Activated naive CD4-positive, alpha-beta T cell treated with anti-CD3 and anti-CD28 coated beads for 36 hours (primary cell): ENCODE measurements at regions not wholly inside any gene's neighbourhood (a gene's known extent, or its start where the extent isn't known, plus 50 kb on each side); places are given as distances from the start of the nearest gene placed in this dataset.

ENCODE experiments used
- CTCF ChIA-PET: fragments of 350-600 bp; sonication (Branson Sonifier 250); formaldehyde crosslinking; loops from one replicate; lab custom pipeline; 2021; ENCODE audit warnings: antibody characterized with exemption; lab: Charles Lee
- DNase-seq: peaks from one replicate; pipeline ENCODE4 v3.0.0-alpha.2; 2020
- H3K27ac Mint-ChIP-seq: one replicate; pipeline ENCODE4 v1.8.0; 2021; ENCODE audit warnings: mild to moderate bottlenecking, mixed read lengths
- H3K27me3 Mint-ChIP-seq: one replicate; pipeline ENCODE4 v1.8.0; 2021; ENCODE audit warnings: low read depth, mixed read lengths
- H3K36me3 Mint-ChIP-seq: one replicate; pipeline ENCODE4 v1.8.0; 2021; ENCODE audit warnings: low read depth, mixed read lengths
- H3K4me1 Mint-ChIP-seq: one replicate; pipeline ENCODE4 v1.8.0; 2021; ENCODE audit warnings: low read depth, mixed read lengths
- H3K4me3 Mint-ChIP-seq: one replicate; pipeline ENCODE4 v1.8.0; 2021; ENCODE audit warnings: mild to moderate bottlenecking, moderate library complexity, mixed read lengths
- H3K9me3 Mint-ChIP-seq: one replicate; pipeline ENCODE4 v1.8.0; 2021; ENCODE audit warnings: mixed read lengths
- intact Hi-C: fragments of 100-400 bp; cut with micrococcal nuclease; formaldehyde crosslinking; loops from one replicate; pipeline ENCODE4 v1.15.1; 2023

GRCh38 chr9:108088916-108089315 is 599.3 kb upstream of the KLF4 start:
- H3K4me3 Mint-ChIP-seq = no peak overlapping the region
- peaks cover 7% of the 10 kb centered on the region for H3K9me3 Mint-ChIP-seq
- H3K27ac Mint-ChIP-seq = no peak overlapping the region
- intact Hi-C loops = no loop called here
- no peak for DNase-seq
- H3K4me1 Mint-ChIP-seq = no peaks in the 10 kb centered on the region
- H3K36me3 Mint-ChIP-seq = no peaks in the 10 kb centered on the region
- CTCF ChIA-PET = no interaction called here
- H3K27me3 Mint-ChIP-seq = no peaks in the 10 kb centered on the region

GRCh38 chr9:108087781-108088180 is 598.2 kb upstream of the KLF4 start:
- H3K4me1 Mint-ChIP-seq = no peaks in the 10 kb centered on the region
- no peaks in the 10 kb centered on the region for H3K36me3 Mint-ChIP-seq
- H3K27ac Mint-ChIP-seq = no peak overlapping the region
- no peak for DNase-seq
- H3K9me3 Mint-ChIP-seq = peaks cover 12% of the 10 kb centered on the region
- no peaks in the 10 kb centered on the region for H3K27me3 Mint-ChIP-seq
- intact Hi-C loops = no loop called here
- CTCF ChIA-PET = interaction anchor here (0.6 kb wide), 1 partner anchor 341 kb away, joined by 3 read pairs; no protein-coding TSS in a partner anchor
- H3K4me3 Mint-ChIP-seq = no peak overlapping the region

GRCh38 chr9:108086624-108087023 is 597.1 kb upstream of the KLF4 start:
- intact Hi-C loops = no loop called here
- Mint-ChIP-seq H3K36me3 (no peaks in the 10 kb centered on the region), H3K27ac (no peak overlapping the region), H3K4me3 (no peak overlapping the region), H3K27me3 (no peaks in the 10 kb centered on the region), H3K4me1 (no peaks in the 10 kb centered on the region), H3K9me3 (peaks cover 12% of the 10 kb centered on the region)
- CTCF ChIA-PET = no interaction called here
- DNase-seq = no peak

GRCh38 chr9:108085294-108085693 is 595.7 kb upstream of the KLF4 start:
- no peaks in the 10 kb centered on the region for H3K36me3 Mint-ChIP-seq
- CTCF ChIA-PET = no interaction called here
- H3K9me3 Mint-ChIP-seq = peaks cover 8% of the 10 kb centered on the region
- H3K4me3 Mint-ChIP-seq = no peak overlapping the region
- H3K27me3 Mint-ChIP-seq = no peaks in the 10 kb centered on the region
- H3K4me1 Mint-ChIP-seq = no peaks in the 10 kb centered on the region
- no peak for DNase-seq
- intact Hi-C loops = no loop called here
- H3K27ac Mint-ChIP-seq = no peak overlapping the region

- CTCF ChIA-PET = no interaction called here
- DNase-seq = no peak
- H3K27ac Mint-ChIP-seq = no peak overlapping the region
- H3K4me1 Mint-ChIP-seq = no peaks in the 10 kb centered on the region
- H3K4me3 Mint-ChIP-seq = no peak overlapping the region
- H3K36me3 Mint-ChIP-seq = no peaks in the 10 kb centered on the region
- H3K27me3 Mint-ChIP-seq = no peaks in the 10 kb centered on the region
- peaks cover 8% of the 10 kb centered on the region for H3K9me3 Mint-ChIP-seq
- intact Hi-C loops = no loop called here
These were observed 594.3 kb upstream of the KLF4 start for GRCh38 chr9:108083796-108084352.

GRCh38 chr9:108083160-108083750 is 593.7 kb upstream of the KLF4 start:
- intact Hi-C loops = no loop called here
- Mint-ChIP-seq H3K27me3 (no peaks in the 10 kb centered on the region), H3K27ac (no peak overlapping the region), H3K9me3 (peaks cover 10% of the 10 kb centered on the region), H3K36me3 (no peaks in the 10 kb centered on the region), H3K4me1 (no peaks in the 10 kb centered on the region), H3K4me3 (no peak overlapping the region)
- CTCF ChIA-PET = no interaction called here
- no peak for DNase-seq

DNA sequence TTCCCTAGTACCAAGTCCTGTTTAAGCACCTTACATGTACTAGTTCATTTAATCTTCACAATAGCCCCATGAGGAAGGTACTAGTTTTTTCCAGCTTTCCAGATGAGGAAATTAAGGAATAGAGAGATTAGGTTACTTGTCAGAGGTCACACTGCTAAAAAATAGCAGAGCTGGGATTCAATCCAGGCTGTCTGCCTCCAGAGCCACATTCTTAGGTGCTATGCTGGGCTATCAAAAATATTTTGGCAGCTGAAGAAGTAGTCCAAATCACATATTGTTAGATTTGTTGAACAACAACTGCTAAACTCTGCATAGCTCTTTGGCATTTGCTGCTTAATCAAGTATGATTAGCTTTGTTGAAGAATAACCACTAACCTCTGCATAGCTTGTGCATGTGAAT is 591.5 kb upstream of the KLF4 start:
- H3K36me3 Mint-ChIP-seq = no peaks in the 10 kb centered on the region
- CTCF ChIA-PET = no interaction called here
- DNase-seq = no peak
- no peaks in the 10 kb centered on the region for H3K27me3 Mint-ChIP-seq
- intact Hi-C loops = no loop called here
- H3K4me3 Mint-ChIP-seq = no peak overlapping the region
- H3K9me3 Mint-ChIP-seq = peaks cover 14% of the 10 kb centered on the region
- no peaks in the 10 kb centered on the region for H3K4me1 Mint-ChIP-seq
- H3K27ac Mint-ChIP-seq = no peak overlapping the region

DNA sequence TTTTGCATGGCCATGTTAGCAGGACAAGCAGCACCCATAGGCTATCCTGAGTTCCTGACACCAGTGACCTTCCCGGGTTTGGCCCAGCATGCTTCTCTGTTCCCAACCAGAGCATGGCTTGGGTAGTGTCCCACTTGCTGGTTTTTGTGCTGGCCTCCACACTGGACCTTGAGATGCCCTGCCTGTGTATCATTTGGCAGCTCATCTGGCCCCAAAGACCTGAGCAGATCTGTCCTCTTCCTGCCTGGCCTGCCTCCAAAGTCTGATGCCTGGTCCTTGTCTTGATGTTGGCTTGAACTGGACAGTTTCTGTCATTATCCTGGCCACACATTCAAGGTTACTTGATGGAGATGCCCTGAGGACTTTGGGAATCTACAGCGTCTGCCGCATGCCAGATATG is 590.7 kb upstream of the KLF4 start:
- Mint-ChIP-seq H3K27ac (no peak overlapping the region), H3K9me3 (peaks cover 11% of the 10 kb centered on the region), H3K4me3 (no peak overlapping the region), H3K27me3 (no peaks in the 10 kb centered on the region), H3K4me1 (no peaks in the 10 kb centered on the region), H3K36me3 (no peaks in the 10 kb centered on the region)
- CTCF ChIA-PET = no interaction called here
- no peak for DNase-seq
- intact Hi-C loops = no loop called here

DNA sequence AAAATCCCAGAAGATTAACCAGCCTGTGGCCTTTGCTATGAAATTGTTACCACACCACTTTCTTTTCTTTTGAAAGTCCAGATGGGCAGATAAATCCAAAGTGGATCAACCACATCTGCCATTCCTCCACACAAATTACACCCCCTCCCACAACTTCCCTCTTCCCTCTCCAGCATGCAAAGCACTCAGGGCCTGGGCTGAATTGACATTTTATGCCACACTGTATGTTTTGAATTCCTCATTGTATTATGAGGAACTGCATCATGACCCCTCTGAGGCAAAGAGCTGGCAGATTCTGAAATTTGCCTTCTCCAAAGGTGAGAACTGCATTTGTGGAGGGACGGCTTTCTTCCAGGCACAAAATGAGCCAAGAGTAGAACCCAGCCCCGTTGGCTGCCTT is 589.2 kb upstream of the KLF4 start:
- H3K9me3 Mint-ChIP-seq = peaks cover 10% of the 10 kb centered on the region
- H3K27ac Mint-ChIP-seq = no peak overlapping the region
- H3K4me1 Mint-ChIP-seq = no peaks in the 10 kb centered on the region
- CTCF ChIA-PET = no interaction called here
- no peaks in the 10 kb centered on the region for H3K36me3 Mint-ChIP-seq
- no peak overlapping the region for H3K4me3 Mint-ChIP-seq
- intact Hi-C loops = no loop called here
- no peaks in the 10 kb centered on the region for H3K27me3 Mint-ChIP-seq
- DNase-seq = no peak

DNA sequence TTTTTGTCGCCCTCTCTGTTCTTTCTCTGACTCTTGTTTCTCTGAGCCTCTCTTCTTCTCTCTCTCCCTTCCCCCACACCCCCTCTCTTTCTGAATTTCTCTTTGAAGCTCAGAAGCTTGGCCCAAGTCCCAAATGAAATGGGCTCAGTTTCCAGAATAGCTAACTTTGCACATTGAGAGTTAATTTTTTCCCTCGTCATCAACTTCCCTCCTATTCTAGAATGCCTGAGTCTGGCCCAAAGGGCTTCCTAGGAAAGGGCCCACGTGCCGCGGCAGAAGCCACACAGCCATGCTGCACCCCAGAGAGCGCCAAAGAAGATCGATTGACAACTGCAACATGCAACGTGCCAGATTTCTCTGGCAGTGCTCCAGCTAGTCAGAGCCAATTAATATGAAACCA is 588.8 kb upstream of the KLF4 start:
- intact Hi-C loops = no loop called here
- no peaks in the 10 kb centered on the region for H3K4me1 Mint-ChIP-seq
- no peak for DNase-seq
- H3K4me3 Mint-ChIP-seq = no peak overlapping the region
- H3K27ac Mint-ChIP-seq = no peak overlapping the region
- peaks cover 6% of the 10 kb centered on the region for H3K9me3 Mint-ChIP-seq
- CTCF ChIA-PET = no interaction called here
- H3K27me3 Mint-ChIP-seq = no peaks in the 10 kb centered on the region
- no peaks in the 10 kb centered on the region for H3K36me3 Mint-ChIP-seq

DNA sequence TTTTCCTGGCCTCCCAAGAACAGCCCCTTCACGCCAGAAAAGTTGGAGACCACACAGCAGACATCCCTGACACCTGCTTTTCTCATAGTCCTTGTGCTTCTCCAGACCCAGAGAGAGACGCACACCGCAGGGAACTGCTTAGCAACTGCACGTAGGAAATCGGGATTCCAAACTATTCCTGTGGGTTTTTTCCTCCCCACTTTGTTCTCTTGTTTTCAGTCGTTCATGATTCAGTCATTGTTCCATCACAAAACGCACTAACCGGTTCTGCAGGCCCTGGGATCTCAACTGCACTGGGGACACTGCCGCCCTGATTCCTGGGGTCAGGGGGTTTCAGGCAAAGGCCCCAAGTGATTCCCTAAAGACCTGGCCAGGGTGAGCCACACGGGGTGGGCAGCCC is 588.0 kb upstream of the KLF4 start:
- Mint-ChIP-seq H3K27me3 (no peaks in the 10 kb centered on the region), H3K4me1 (no peaks in the 10 kb centered on the region), H3K9me3 (peaks cover 8% of the 10 kb centered on the region), H3K27ac (no peak overlapping the region), H3K36me3 (no peaks in the 10 kb centered on the region), H3K4me3 (no peak overlapping the region)
- DNase-seq = no peak
- CTCF ChIA-PET = no interaction called here
- intact Hi-C loops = no loop called here

DNA sequence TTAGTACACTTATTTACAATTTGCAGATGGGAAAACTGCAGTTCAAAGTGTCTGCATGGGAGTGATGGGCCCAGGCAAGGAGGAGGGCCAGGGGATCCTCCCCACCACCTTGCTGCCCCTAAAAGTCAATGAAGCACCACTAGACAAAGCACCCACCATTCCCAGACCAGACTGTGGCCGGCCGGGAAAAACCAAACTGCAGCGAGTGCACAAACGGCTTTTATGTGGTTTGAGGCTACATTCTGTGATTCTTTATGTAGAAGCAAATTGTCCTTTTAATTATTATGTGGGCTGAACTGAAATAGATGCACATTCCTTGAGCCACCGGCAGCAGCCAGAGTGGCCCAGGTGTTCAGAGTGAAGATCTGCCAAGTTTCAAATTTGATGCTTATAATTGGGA is 585.3 kb upstream of the KLF4 start:
- H3K27ac Mint-ChIP-seq = no peak overlapping the region
- CTCF ChIA-PET = no interaction called here
- H3K36me3 Mint-ChIP-seq = no peaks in the 10 kb centered on the region
- no peaks in the 10 kb centered on the region for H3K27me3 Mint-ChIP-seq
- peaks cover 8% of the 10 kb centered on the region for H3K9me3 Mint-ChIP-seq
- DNase-seq = no peak
- no peaks in the 10 kb centered on the region for H3K4me1 Mint-ChIP-seq
- no peak overlapping the region for H3K4me3 Mint-ChIP-seq
- intact Hi-C loops = no loop called here

- H3K27me3 Mint-ChIP-seq = no peaks in the 10 kb centered on the region
- CTCF ChIA-PET = no interaction called here
- intact Hi-C loops = no loop called here
These were observed 584.3 kb upstream of the KLF4 start for GRCh38 chr9:108073823-108074222.

More at GRCh38 chr9:108073823-108074222, 584.3 kb upstream of the KLF4 start:
- Mint-ChIP-seq H3K27ac (no peak overlapping the region), H3K4me1 (no peaks in the 10 kb centered on the region), H3K4me3 (no peak overlapping the region), H3K9me3 (peaks cover 8% of the 10 kb centered on the region), H3K36me3 (no peaks in the 10 kb centered on the region)
- no peak for DNase-seq
